GM12891 (cell line): ENCODE measurements at regions not wholly inside any gene's neighbourhood (a gene's known extent, or its start where the extent isn't known, plus 50 kb on each side); places are given as distances from the start of the nearest gene placed in this dataset.

Experiments
- DNase-seq: peaks from one replicate; pipeline ENCODE4 v3.0.0; 2011; ENCODE audit warnings: low spot score; ENCODE audit not compliant: insufficient read length
- FAIRE-seq: peaks from 2 replicates; lab custom pipeline; 2011; peaks lifted over from hg19 to GRCh38; lab: Jason Lieb, UNC
- PAX5 ChIP-seq: IDR thresholded peaks from 2 replicates; pipeline ENCODE4 v1.6.1; 2011; ENCODE audit warnings: low read length, moderate library complexity, mild to moderate bottlenecking; ENCODE audit not compliant: insufficient read depth, severe bottlenecking
- POLR2A ChIP-seq: IDR thresholded peaks from 2 replicates; pipeline ENCODE4 v1.6.1; 2011; ENCODE audit warnings: low read depth, low read length, control low read depth
- POLR2AphosphoS5 ChIP-seq: IDR thresholded peaks from 2 replicates; pipeline ENCODE4 v1.6.1; 2011; ENCODE audit warnings: low read depth, low read length, control low read depth
- POU2F2 ChIP-seq: IDR thresholded peaks from 2 replicates; pipeline ENCODE4 v1.6.1; 2011; ENCODE audit warnings: low read depth, mild to moderate bottlenecking, control low read depth, low read length, moderate library complexity
- SPI1 ChIP-seq: IDR thresholded peaks from 2 replicates; pipeline ENCODE4 v1.6.1; 2011; ENCODE audit warnings: low read depth, low read length, control low read depth
- TAF1 ChIP-seq: IDR thresholded peaks from 2 replicates; pipeline ENCODE4 v1.6.1; 2011; ENCODE audit warnings: low read depth, low read length, control low read depth

GRCh38 chr17:34851961-34852540 is 109.2 kb downstream of the CCT6B start:
- DNase-seq = no peak
- TF ChIP-seq POLR2AphosphoS5 = no peak
- no peak for TF ChIP-seq POU2F2
- FAIRE-seq = no peak

DNA sequence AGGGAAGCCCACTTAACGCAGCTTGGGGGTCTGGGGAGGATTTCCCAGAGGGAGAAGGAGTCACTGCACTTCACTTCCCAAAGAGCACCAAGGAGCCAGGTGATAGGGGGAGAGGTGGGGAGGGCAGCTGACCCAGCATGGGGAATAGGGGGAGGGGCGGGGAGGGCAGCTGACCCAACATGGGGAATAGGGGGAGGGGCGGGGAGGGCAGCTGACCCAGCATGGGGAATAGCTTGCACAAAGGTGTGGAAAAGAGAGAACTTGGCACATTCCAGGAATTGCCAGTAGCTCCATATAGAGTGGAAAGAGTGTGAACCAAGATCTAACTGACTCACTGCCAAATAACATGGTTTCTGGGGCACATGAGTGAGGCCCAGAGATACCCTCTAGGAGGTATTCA is 110.3 kb downstream of the CCT6B start:
- no peak for FAIRE-seq
- DNase-seq = no peak
- no peak for TF ChIP-seq SPI1
- no peak for TF ChIP-seq POU2F2
- TF ChIP-seq PAX5 = no peak
- no peak for TF ChIP-seq TAF1

DNA sequence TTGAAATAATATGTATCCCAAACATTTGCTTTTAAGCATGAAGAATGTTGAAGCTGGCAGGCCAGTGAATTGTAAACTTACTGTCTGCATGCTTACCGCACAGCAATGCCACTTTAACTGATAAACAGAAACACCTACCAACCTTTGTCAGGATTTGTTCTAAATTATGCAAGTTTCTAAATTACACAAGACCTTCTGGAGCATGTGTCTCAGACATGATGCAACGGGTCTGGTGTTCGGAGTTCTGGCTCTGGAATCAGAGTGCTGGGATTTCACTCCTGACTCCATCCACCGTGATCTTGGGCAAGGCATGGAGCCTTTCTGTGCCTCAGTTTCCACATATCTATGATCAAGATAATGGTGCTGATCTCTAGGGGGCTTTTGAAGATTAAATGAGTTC is 111.2 kb downstream of the CCT6B start:
- DNase-seq (no peak), FAIRE-seq (no peak)
- TF ChIP-seq SPI1 (no peak), POLR2A (no peak), TAF1 (no peak), PAX5 (no peak), POU2F2 (no peak), POLR2AphosphoS5 (no peak)

- TF ChIP-seq POU2F2 (no peak), PAX5 (no peak), SPI1 (no peak), TAF1 (no peak), POLR2AphosphoS5 (no peak), POLR2A (no peak)
- no peak for DNase-seq
- no peak for FAIRE-seq
Measured at GRCh38 chr17:34847938-34848337, 113.3 kb downstream of the CCT6B start.

- TF ChIP-seq SPI1 (no peak), POLR2A (no peak), POU2F2 (no peak), POLR2AphosphoS5 (no peak), TAF1 (no peak), PAX5 (no peak)
- FAIRE-seq = no peak
- DNase-seq = no peak
Measured at GRCh38 chr17:34845296-34845695, 116.0 kb downstream of the CCT6B start.

DNA sequence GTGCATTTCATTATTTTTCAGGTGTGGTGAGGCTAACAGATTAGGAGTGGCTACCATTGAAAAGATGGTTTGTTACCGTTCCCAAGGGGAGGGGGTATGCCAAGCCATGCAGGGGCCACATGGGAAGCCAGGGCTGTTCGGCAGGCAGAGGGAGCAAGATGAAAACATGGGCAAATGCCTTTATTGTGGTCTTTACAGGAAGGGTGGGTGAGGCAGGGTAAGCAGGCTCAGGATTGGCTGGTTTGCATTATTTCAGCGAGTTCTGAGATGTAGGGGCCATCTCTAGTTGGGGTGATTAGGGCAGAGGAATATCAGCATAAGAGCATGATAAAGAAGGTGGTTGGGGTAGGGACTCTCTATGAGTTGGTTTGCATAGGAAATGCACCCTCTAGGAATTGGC is 117.6 kb downstream of the CCT6B start:
- TF ChIP-seq PAX5 = no peak
- TF ChIP-seq POU2F2 = no peak
- TF ChIP-seq POLR2A = no peak
- no peak for TF ChIP-seq SPI1
- no peak for TF ChIP-seq POLR2AphosphoS5
- no peak for TF ChIP-seq TAF1
- DNase-seq (no peak), FAIRE-seq (no peak)

GRCh38 chr17:34842235-34842634 is 119.0 kb downstream of the CCT6B start:
- DNase-seq (no peak), FAIRE-seq (no peak)
- TF ChIP-seq SPI1 (no peak), POU2F2 (no peak)

DNA sequence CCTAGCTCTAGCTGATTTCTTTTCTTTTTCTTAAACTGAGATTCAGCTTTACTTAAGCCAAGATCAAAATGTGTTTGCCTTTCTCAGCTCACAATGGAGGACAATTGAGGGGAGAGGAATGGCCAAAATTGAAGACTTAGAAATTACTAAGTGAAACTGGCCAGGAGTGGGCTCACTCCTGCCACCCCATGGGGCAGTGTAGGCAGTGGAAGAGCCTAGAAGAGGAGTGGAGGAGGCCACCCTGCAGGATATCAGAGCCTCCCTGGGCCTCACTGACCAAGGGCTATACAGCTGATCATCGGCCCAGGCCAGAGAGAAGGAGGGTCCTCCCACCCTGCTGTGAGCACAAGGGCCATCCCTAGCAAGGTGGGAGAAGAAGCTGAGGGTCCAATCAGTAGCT is 119.8 kb downstream of the CCT6B start:
- FAIRE-seq = no peak
- no peak for DNase-seq
- TF ChIP-seq SPI1 = no peak
- no peak for TF ChIP-seq TAF1

DNA sequence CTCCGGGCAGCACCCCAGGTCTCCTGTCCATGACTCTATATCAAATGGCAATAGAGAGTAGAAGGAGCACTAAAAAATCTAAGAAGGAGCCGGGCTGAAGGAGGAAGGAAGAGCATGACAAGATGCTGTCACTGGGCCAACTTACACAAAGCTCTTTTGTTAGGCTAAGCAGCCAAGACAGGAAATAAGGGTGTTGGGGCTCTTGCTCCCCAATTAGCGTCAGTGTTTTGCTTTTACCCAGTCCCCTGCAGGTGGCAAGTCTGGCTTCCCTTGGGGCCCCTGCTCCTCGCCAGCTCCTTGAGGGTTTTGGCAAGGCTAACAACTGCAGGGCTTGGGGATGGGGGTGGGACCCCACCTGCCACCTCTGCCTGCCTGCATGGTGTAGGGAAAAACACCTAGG is 120.5 kb downstream of the CCT6B start:
- TF ChIP-seq POU2F2 (no peak), SPI1 (no peak), POLR2A (no peak), POLR2AphosphoS5 (no peak), TAF1 (no peak), PAX5 (no peak)
- DNase-seq (no peak), FAIRE-seq (no peak)

DNA sequence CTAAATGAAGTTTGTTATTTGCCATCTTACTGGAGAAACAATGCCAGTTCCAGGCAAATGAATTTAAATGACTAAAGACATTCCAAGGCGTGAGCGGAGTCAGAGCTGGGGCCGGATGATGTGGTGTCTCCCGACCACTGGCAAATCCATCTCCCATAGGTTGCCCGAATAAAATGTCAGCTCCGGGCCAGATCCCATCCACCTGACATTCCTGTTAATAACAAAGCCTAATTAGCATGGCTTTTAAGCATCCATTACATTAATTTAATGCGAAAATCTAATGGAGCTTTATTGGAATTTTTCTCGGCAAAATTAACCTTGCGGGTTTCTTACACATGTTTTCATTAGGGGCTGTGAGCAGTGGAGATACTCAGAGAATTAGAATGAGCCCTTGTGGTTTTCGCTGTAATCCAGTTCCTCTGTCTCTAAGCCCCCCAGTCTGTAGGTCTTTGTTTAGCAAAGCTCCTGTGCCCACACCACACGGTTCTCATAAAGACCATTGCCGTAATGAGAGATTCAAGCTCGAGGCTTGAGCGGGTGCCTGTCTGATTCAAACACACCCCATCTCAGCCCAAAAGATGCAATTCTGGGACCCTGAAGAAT is 123.3 kb downstream of the CCT6B start:
- no peak for FAIRE-seq
- TF ChIP-seq PAX5 = no peak
- no peak for TF ChIP-seq TAF1
- TF ChIP-seq POU2F2 = no peak
- no peak for TF ChIP-seq POLR2AphosphoS5
- TF ChIP-seq POLR2A = no peak
- no peak for TF ChIP-seq SPI1
- DNase-seq = no peak

GRCh38 chr17:34832376-34832775 is 128.9 kb downstream of the CCT6B start:
- DNase-seq (no peak), FAIRE-seq (no peak)
- no peak for TF ChIP-seq POU2F2
- no peak for TF ChIP-seq PAX5
- no peak for TF ChIP-seq TAF1
- no peak for TF ChIP-seq POLR2A
- no peak for TF ChIP-seq SPI1
- no peak for TF ChIP-seq POLR2AphosphoS5
